NCI-H2171 (cell line): ENCODE measurements at regions not wholly inside any gene's neighbourhood (a gene's known extent, or its start where the extent isn't known, plus 50 kb on each side); places are given as distances from the start of the nearest gene placed in this dataset.
"Not testable (repeated sequence)": the region's sequence is repeated elsewhere in the genome, so short reads cannot be mapped to it uniquely, and the experiment has no call there.

Experiments used
- DNase-seq: peaks from one replicate; lab custom pipeline; 2025; lab: John Stamatoyannopoulos, UW

DNA sequence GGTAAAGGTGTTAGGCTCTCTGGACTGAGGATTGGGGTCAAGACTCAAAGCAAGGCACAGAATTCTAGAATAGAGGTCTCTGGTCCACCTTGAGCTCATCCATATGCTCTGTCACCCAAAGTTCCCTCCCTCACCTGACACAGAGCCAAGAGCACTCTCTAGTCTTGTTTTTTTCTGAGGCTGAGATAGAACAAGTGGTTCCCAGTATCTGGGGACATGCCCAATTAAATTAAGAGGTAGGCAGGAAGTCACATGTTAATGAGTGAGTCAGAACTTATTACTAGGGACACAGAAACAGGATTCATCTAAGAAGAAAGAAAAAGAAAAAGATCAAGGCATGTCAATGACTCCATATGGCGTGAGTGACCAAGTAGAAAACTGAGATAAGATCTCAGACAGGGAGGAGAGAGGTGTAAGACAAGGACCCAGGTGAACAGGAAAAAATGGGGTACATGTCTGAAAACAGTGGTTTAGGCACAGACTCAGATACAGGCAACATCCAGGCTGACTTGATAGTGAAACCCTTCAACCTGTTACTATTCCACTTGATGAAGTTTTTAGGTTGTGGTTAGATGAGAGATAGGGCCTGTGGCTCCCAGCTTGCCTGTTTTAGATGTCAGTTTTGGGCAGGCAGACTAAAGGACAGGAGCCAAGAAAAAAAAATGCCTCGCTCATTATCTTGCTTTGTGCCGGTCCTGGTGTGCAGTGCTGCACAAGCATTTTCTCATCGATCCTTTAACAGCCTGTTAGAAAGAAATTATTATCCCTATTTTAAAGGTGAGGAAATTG, 609.9 kb downstream of the CCSER2 start:
- no peak for DNase-seq

DNA sequence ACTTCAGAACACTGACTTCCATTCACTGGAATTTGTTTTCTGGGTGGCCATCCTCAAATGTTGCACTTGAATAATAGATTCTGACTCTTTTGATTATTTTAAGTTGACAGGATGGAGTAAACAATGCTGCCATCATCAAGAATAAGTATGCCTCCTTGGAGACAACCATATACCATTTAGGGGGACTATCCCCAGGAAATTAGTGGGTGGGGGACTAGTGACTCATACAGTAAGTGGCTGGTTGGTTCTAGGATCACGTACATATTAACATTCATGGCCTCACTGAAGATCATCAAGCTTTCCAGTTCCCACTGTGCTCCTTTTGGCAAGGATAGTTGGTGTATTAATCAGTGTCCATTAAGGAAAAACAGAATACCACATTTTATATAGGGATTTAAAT, 615.2 kb downstream of the CCSER2 start:
- DNase-seq = no peak

DNA sequence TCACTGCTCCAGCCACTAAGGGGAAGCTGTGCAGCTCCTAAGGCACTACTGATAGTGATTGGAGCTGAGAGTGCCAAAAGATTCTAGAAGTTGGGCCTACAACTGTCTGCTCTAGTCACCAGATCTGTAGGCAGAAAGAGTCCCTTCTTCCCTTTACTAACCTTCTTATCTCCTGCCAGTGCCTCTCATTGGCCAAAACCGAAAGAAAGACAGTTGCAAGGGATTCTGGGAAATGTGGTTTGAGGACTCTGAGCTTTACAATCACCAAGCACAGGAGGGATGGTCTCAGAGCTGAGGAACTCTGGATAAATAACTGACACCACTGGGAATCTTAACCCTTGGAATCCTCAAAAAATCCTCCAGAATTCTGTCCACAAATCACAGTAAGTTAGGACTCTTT, 615.8 kb downstream of the CCSER2 start:
- no peak for DNase-seq

DNA sequence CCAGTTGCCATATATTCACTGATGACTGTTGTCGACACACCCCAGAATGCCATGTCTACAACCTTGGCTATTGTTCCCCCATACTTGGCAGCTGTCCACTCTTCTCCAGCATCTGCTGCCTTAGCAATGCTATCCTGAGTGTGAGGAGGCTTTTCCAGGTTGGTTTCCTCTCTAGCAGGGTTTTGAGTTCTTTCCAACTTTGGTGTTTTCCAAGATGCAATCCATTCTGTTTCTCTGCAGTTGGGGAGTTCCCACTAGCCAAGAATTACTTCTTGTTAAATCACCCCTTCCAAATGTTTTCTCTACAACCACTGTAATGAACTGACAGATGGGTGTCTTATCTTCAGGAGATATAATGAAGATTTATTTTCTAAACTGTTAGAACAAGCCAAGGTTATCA, 617.4 kb downstream of the CCSER2 start:
- DNase-seq = no peak

DNA sequence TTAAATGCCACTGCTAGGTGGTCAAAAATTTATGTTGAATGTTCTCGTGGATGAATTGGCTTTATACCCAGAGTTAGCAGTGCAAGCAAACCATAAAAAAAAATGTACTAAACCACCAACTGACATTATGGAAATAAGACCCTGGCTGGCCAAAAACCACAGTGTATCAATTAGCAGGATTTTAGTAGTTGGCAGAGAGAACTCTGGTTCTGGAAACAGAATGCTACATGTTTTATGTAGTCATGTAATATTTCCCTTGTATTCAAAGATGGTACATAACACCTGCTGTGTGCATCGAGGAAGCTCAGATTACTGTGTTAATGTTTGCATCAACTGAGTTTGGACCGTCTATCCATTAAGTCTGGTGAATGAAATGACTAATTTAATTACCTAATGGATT, 618.5 kb downstream of the CCSER2 start:
- no peak for DNase-seq

DNA sequence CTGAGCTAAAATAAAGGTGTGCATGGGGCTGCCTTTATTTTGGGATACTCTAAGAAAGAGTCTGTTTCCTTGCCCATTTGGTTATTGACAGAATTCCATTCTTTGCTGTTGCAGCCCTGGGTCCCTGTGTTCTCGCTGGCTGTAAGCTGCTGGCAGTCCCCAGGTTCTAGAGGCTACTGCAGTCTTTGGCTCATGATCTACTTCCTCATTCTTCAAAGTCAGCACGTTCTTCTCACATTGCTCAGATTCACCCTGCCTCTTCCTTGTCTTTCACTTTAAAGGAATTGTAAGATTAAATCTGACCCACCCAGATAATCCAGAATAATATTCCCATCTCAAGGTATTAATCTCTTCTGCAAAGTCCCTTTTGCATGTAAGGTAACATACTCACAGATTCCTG, 620.3 kb downstream of the CCSER2 start:
- no peak for DNase-seq

DNA sequence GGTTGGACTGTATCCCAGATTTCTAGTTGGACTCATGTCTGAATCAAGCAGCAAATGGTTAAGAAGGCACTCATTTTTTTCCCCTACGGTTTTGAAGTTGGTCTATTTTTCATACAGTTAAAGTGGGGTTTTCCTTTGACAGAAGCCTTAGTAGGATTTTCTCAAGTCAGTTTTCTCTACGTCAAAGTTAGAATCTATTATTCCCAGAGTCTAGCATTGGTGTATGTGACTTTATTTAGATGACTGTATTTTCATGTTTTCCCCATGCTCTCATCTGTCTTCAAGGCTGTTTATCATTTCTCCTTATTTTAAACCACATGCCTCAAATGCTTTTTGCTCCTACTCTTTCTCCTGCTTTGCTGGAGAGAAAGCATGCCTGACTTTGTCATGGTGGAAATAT, 623.2 kb downstream of the CCSER2 start:
- no peak for DNase-seq

DNA sequence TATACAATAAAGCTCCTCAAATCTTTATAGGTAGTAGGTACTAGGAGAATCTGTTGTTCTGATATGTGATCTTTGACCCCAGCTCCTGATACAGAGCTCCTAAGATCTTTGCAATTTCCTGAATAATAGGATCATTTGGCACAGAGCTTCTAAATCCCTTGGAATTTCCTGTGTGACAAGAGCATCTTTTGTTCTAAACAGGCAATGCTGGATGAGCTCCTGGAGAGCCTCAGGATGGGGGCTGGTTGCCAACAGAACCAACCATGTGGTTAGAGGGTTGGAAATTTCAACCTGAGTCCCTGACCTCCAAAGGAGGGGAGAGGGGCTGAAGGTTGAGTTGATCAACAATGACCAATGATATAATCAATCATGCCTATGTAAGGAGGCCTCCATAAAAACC, 629.0 kb downstream of the CCSER2 start:
- no peak for DNase-seq

DNA sequence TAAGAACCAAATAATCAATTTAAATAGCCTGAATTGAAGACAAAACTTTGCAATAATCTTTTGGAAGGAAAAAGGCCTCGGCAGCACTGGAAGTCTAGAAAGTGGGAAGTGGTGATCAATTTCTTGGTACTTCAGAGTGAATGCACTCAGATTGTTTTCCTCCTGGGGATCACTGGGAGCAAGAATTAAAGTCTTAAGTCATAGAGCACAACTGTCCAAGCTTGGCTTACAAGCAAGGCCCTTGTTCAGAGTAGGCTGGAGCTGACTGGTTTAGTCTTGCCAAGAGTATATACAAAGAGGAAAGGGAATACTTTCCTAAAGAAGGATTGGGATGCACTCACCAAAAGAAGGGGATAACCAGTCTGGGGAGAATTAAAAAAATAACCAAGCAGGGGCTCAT, 637.1 kb downstream of the CCSER2 start:
- DNase-seq = no peak

DNA sequence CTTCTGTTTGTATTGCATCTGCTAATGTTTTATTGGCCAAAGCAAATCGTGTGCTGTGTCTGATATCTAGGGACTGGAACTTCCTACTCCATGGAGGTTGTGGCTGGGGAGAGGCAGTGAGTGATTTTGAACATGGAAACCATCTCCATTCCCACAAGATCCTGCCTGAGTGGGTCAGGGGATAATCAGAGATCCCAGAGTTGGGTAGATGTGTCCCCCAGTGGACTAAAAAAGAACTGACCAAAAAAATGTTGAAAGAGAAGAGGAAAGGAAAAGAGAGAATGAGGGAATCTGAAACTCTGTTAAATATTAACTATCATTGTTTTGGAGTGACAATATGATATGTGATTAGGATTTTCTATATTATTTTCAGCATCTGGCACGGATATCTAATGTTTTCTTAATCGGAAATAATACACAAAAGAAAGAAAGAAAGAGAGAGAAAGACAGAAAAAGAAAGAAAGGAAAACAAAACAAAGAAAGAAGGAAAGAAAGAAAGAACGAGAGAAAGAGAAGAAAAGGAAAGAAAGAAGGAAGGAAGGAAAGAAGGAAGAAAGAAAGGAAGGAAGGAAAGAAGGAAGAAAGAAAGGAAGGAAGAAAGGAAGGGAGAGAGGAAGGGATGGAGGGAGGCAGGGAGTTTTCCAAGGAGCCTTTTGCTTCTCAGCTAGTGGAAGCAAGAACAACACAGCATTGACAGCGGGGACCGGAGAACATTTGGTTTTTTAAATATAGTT, 638.5 kb downstream of the CCSER2 start:
- DNase-seq = no peak

DNA sequence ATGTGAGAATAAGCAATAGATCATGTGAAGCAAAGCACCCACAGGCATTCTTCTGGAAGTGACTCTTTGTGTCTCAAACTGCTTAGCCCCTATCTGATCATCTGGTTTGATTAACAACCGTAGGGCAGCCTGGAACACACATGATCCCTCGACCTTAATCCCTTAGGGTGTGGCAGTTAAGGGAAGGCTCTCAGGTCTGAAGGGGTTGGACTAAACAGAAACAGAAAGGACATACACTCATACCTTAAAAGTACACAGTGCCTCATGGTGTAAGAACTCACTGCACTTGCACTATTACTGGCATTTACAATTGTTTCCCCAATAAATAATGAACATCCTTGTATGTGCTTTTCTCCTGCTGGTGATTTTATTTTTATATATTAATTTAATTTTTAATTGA, 640.9 kb downstream of the CCSER2 start:
- not testable (repeated sequence) for DNase-seq

DNA sequence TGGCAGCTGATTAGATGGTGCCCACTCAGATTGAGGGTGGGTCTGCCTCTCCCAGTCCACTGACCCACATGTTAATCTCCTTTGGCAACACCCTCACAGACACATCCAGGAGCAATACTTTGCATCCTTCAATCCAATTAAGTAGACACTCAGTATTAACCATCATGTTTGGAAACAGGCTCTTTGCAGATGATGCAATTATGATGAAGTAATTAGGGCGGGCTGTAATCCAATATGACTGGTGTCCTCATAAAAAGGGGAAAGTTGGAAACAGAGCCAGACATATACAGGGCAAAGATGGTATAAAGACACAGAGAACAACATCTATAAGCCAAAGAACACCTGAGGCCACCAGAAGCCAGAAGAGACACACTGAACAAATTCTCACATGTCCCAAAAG, 658.6 kb downstream of the CCSER2 start:
- no peak for DNase-seq

DNA sequence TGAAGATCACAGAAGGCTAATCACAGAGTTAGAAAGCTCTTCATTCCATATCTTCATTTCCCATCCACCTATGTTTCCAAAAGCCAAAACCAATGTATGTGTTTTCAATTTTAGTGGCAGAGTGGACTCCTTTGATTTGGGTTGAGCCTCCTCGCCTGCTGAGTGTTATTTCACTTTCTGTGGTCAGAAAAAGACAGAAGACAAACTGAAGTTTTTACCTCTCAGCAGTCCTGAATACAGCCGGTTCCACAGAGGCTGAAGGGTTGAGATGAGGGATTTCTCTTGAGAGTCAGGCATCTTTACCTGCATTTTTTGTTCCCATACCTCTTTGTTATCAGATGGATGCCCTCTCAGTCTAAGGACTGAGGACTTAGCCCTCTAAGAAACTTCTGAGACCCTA, 659.6 kb downstream of the CCSER2 start:
- DNase-seq = no peak

DNA sequence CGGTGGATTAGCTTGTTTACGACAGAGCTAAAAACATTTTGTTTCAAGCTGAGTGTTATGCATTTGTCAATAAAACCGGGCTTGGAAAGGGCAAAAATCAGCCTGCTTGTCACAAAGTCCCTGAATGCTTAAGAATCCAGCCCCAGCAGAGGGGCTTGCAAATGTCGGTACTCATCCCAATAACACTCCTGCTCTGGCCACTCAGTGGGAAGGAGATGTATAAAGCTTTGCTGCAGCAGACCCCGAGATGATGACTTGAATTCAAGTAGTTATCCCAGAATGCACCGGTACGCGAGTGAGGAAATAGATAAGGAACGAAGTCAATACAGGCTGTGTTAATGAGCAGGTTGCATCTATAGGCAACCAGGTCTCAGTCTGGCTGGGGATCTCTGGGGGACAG, 662.3 kb downstream of the CCSER2 start:
- no peak for DNase-seq

DNA sequence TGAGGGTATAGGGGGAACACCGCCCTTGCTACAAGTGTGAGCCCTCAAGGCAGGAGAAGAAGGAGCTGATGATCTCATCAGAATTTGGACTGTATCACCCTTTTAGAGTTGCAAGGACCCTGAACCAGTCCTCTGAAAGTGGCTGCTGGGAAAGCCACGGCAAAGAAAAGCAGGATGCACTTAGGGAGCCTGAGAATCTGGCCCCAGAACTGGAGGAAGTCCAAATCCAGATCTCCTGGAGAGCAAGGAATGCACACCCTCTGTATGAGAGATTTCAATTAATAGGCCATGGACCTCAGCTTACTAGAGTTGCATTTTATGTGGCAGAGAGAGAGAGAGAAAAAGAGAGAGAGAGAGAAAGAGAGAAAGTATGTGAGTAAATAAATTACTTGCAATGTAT, 662.9 kb downstream of the CCSER2 start:
- no peak for DNase-seq

DNA sequence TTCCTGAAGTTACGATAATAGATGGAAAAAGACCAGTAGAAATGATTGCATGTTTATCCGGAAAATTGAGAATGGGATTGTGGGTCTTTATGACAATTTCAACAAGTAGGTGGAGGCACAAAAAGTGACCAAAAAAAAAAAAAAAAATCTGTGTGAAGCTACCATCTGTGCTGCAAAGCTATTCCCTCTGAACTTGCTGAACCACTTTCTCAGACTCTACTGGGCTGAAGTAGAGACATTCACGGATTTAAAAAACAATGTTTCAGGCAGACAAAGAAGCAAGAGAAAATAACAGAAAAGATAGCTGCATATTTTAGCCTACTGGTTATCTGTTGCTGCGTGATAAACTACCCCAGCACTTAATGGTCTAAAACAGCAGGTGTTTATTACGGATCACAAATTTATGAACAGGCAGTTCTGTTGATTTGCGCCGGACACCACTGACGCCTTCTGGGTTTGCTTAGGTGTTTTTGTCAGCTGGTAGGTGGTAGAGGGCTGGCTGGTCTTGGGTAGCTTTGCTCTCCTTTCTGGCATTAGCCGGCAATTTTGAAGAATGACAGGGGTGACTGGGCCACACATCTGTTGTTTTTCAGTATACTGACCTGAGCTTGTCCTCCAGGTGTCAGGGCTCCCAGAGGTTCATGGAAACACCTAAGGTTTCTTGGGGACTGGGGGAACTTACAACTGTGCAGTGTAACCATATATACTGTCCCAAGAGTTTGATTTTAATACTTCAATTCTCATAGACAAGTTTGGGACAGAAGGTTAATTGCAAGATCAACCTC, 665.1 kb downstream of the CCSER2 start:
- DNase-seq = no peak

DNA sequence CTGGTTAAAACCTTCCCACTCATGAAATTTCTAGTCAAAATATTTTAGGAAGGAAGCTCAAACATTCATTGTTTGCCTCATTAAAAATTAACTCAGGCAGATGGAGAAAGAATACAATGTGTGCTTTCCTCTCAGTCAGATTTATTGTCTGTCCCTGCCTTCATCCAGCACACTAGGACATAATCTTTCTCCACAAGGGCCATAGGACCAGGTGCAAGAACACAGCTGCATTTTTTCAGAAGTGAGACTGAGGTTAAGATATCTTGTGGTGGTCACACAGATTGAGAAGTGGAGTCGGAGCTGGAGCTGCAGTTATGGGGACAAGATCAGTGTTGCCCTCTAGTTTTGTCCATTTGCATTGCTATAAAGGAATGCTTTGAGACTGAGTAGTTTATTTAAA, 666.3 kb downstream of the CCSER2 start:
- no peak for DNase-seq

DNA sequence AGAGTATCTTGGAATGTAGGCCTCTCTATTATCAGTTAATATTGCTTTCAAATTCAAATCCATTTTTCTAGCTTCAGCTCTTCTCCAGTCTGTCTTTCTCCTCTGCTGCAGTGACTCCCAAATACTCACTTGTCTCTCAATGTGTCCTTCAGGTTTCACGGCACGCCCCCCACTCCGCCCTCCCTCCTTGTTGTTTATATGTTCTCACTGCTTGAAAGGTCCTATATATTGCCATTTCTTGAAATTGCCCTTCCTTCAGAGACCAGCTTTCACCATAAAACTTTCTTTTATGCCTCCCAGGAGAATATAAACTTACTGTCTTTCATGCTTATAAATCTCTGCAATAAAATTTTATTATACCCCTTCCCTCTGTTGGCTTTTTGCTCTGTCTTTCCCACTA, 668.2 kb downstream of the CCSER2 start:
- DNase-seq = no peak

DNA sequence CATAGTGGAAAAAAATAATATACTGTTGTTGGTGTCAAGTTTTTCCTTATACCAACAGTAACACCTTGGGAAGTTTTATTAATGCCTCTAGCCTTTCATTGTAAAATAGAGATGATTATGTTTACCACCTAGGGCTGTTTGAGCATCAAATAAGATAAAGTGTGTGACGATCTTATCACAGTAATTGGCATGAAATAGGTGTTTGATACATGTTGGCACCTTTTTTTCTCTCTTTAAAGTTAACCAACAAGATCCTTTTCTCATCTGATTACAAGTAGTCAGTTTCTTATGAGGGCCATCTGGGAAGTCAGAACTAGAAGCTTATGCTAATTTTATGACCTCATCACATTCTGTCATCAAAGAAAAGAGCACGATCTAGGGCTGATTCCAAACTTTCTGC, 669.5 kb downstream of the CCSER2 start:
- DNase-seq = no peak

DNA sequence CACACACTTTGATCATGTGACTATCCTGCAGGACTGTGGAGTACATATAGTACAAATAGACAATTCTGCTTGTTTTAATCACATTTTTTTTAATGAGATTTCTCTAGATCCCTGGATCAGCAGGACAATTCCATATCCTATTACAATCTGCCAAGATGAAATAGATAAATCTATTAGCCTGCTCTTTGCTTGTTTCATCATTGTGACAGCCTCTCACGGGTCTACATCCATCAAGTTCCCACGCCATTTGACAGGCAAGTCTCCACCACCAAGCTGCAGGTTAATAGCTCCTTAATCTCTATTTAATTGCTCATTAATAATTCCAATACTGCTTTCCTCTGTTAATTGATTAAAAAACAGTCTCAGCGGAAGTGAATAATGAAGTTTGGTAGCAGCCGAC, 671.5 kb downstream of the CCSER2 start:
- DNase-seq = no peak

DNA sequence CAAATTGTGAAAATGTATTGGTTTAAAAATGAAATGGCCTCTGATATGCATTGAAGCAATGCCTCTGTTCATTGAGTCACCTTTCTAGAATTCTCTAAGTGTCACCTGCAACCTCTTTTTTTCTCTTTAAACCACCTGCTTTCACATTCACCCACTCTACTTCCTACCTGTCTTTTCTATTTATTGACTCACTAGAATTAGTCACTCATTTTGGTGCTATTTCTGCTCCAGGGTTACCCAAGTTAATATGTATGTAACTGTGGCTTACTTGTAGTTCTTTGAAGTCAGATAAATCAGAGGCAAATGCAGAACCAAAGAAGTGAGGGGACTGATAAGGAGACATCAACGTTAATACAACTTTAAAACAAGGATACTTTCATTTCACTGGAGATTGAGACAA, 674.7 kb downstream of the CCSER2 start:
- no peak for DNase-seq

DNA sequence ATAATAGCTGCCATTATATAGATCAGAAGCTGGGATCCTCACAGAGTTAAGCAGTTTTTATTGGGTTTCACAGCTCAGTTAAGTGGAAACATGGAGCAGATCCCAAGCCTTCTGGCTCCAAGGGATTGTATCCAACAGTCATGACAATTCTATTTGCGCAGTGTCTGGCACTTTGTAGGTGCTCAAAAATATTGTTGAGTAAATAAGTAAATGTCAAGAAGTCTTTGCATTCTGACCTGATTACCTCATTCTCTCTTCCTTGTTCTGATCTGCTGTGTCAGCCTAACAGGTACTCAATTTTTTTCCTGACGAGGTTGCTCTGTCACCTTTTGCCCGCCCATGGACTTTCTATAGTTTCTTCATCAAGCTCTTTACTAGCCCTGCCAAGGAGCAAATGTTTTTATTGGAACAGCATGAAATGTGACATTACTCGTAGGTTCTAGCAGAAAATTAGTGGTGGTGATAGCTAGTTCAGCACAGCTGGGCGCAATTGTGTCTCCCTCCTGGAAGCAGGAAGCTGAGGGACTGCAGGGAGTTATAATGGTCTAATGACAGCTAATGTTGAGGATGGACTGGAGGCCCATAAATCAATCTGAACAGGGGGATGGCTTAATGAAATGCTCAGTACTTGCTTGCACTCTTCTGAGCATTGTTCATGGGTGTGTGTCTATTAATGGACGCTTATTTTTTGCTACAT, 680.2 kb downstream of the CCSER2 start:
- no peak for DNase-seq
